ENCODE measurements at regions not wholly inside any gene's neighbourhood (a gene's known extent, or its start where the extent isn't known, plus 50 kb on each side); places are given as distances from the start of the nearest gene placed in this dataset.
"Not testable (repeated sequence)": the region's sequence is repeated elsewhere in the genome, so short reads cannot be mapped to it uniquely, and the experiment has no call there.

DNA sequence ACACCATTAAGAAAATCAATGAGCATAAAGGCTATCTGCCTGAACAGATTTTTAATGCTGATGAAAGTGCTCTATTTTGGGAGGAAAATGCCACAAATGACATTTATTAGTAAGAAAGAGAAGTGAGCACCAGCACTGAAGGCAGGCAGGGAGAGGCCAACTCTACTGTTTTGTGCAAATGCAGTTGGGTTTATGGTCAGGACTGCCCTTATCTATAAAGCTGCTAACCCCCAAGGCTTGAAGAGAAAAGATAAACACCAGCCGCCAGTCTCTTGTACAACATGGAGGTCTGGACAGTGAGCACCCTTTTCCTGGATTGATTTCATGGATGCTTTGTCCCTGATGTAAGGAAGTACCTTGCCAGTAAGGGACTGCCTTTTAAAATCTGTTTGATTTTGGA, 246.8 kb upstream of the SFSWAP start:
- DNase-seq: no peak

DNA sequence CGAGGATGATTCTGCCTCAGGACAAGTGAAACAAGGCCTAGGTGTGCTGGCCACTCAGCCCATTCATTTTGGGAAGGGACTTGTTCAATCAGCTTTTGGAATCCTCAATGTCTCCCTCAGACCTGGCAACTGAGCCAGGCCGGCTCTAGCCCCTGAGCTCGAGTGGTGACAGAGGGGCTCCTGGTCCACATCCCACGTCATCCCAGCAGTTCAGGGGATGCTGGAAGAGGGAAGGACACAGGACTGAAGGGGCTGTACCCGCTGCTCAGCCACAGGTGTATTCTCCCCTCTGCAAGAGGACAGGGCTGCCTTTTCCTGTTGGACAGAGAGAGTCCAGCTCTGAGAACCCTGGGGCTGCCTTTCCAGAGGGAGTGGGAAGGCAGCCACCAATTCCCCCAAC, 244.6 kb upstream of the SFSWAP start:
- DNase-seq: no peak

DNA sequence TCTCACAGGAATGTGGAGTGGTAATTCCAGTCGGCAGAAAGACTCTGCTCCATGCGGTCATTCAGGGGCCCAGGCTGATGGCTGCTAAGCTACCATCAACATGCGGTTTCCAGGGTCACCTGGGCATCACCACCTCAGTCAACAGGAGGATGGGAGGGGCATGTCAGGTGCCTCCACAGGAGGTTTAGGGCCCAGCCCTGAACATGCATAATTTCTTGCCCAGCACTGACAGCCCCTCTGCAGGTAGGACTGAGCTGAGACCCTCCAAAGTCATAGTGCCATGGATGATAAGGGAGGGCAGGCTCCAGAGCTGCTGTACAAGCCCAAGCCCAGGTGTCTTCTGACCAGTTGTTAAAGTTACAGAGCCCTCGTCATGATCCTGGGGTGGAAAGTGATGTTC, 244.0 kb upstream of the SFSWAP start:
- no peak for DNase-seq

DNA sequence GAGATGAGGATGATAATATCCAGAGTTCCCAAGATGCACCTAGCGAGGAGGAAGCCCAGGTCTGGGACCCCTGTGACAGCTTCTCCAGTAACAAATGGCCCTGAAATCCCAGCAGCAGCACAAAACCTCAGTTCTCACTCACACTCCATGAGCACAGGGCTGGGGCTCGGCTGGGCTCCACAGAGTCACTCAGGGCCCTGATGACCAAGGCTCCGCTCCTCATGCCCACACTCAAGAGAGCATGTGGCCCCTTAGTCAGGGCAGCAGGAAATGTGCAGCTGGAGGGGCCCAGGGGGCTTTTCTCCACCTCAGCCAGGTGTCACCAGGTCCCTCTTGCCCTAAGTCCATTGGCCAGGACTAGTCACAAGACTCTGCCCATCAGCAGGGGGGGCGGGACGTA, 242.7 kb upstream of the SFSWAP start:
- no peak for DNase-seq

DNA sequence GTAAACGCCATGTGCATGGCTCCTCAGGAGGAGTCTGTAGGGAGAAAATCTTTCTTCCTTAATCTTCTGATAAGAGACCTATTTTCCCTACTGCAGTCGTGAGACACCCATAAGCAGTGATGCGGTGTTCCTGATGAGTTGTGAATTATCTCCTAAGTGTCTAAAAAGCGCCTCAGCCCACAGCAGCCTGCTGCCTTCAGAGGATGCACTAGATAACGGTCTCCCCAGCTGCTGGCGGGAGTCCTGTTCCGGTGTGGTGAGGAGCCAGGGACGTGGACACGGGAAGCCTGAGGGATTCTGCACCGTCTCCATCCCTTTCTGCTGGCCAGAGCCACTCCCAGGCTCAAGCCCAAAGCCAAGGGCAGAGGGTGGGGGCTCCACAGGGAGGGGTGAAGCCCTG, 240.9 kb upstream of the SFSWAP start:
- not testable (repeated sequence) for DNase-seq

DNA sequence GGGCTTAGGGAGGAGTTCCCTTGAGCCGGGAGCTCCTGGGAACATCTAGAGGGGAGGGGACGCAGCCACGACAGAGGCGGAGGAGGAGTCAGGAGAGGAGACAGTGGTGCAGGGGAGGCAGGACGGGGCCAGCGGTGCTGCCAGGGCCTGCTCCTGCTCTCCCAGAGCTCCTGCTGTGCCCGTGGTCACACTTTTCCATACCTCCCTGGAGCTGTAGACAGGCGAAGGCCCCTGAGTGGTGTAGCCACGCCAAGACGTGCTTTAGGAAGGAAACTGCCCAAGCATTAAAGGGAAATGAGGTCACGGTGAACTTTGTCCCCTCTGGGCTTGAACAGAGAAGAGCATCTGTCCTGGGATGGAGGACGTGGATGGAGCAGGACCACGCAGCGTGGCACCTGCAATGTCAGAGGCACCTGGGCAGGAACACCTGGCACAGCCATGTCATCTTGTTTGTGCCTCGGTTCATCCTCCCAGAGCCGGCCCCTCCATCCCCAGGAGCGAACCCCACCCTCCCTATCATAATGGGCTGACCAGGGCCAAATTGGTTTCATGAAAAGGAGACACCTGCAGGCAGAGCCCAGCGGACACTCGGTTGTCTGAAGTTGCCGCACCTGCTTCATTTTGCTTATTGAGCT, 239.5 kb upstream of the SFSWAP start:
- no peak for DNase-seq

DNA sequence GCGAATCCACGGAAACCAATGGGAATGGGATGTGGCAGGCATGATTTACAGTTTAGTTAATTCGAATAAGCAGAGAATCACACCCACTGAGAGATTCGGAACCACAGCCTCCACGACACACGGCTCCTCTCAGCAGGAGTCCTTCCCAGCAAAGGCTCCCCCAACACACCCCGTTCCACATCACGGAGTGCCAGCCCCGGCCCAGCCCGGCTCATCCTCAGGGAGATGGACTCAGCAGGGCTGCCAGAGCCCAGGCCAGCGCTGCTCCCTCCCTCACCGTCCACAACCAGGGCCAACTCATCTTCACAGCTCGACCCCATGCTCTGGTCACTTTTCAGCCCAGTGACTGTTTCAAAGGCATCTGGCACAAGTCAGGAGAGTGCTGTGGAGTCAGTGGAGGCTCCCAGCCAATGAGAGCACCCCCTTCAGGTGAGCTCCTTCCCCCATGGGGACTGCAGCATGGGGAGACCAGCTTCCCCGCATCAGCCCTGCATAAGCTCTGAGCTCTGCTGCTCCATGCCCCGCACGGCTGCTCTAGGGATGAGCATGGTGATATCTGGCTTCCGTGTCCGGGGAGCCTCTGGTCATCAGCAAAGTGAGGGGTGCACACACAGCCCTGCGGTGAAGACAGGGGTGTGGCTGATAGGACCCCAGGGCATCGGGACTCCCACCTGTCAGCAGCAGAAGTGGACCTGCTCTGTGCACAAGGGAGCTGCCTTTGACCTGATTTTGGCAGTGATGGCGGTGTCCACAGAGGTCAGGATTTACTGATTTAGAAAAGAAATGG, 238.8 kb upstream of the SFSWAP start:
- DNase-seq: no peak

DNA sequence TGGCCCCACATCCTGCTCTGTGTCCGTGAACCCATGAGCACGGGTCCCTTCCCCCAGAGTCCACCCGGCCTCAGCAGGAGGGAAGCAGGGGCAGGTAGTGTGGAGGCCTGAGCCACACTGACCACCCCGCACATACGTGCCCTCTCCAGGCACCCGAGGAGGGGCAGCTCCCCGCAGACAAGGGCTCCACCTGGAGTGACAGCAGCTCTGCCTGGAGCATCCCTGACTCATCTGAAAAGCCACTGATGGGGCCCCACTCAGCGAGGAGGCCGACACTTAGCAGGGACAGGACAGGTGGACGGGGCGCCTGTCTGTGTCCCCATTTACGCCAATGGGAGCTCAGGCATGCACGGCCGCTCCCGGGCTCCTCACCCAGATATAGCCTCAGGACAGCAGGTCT, 237.6 kb upstream of the SFSWAP start:
- DNase-seq: no peak

DNA sequence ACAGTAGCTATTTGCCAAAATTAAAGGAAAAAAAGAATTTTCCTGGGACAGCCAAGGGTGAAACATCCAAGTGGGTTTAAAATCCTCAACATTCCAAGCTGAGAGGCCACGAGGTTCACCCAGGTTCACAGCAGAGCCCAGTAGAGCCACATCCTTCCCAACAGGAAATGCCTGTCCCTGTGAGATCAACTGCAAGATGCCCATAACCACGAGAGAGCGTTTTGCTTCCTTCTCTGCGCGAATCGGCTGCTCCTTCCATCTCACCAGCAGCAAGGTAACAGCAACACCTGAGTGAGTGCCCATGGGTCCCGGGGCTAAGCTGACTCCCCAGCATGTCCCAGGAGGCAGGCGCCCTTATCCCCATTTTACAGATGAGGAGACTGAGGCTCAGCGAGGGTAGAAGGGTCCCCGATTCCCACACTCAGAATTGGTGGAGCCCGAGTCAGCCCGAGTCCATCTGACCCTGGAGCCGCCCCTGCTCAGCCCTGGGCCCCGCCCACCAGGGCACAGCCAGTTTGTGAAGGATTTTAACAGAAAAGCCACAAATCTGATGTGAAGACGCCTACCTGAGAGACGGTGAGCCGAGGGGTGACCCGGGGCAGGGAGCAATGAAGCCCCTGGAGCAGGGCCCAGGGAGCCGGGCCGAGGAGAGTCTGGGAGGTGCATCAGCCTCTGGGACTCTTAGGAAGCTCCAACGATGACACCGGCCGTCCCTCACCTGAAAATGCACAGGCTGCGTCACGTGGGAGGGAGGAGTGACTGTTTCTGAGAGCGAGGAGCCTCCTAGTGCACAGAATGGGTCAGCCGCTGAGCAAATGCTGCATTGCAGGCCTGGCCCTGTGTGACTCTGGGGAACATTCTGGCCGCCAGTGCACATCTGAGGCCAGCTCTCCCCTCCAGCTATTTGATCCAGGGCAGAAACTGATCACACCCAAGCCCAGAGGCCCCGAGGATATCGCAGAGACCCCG, 236.9 kb upstream of the SFSWAP start:
- DNase-seq: no peak

DNA sequence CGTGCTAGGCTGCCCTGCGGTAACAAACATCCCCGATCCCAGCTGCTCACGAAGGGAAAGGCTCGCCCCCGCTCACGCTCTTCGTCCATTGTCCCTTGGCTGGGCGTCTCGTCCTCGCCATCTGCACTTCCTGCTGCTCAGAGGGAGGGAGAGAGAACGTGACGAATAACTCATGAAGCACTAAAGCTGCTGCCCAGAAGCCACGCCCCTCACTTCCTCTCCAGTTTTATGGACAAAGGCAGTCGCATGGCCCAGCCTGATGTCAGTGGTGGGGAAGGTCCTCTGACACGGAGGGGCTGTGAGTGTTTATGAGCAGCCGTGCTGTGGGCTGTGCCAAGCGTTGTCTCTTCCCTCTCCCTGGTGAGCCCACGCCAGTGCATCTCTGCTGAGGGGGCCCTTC, 235.9 kb upstream of the SFSWAP start:
- DNase-seq: not testable (repeated sequence)

DNA sequence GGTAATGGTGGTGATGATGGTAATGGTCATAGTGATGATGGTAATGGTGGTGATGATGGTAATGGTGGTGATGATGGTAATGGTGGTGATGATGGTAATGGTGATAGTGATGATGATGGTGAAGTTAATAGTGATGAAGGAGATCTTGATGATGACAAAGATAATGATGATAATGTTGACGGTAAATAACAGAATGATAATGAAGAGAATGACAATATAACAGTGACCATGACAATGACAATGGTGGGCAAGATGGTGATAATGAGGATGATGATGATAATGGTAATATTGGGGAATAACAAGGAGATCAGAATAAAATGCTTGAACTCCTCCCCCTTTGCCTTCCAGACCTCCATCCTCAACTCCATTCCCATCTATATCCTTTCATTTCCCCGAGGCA, 233.3 kb upstream of the SFSWAP start:
- no peak for DNase-seq

DNA sequence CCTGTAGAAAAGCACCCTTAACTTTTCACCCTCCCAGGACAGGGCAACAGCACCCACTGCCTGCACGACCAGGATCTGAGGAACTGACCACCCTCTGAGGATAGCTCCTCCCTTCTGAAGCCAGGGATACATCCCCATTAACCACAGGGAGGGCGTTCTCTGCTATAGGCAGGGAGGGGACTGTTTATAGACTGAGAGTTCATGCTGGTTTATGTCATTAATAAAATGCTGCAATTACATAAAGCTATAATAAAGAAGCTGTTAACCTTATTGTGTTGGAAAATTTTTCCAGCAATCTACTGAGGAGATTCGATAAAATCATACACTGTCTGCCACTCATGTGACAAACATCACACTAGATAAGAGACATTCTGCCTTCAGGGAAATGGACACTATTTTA, 232.4 kb upstream of the SFSWAP start:
- no peak for DNase-seq

DNA sequence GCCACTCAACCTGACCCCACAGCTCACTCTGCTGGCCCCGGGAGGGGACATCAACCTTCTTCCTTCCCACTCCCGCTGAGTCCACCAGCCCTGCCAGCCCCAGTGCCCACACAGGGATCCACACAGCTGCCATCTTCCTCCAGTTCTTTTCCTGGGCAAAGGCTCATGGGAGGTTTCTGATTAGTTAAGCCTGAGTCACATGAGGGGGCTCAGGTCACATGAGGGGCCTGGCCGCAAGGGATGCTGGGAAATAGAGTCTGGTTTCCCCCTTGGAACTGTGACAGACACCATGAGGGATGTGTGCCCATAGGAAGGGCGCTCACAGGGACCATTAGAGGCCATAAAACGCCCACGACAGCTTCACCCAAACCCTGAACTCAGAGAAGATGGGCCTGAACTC, 228.7 kb upstream of the SFSWAP start:
- DNase-seq: no peak

DNA sequence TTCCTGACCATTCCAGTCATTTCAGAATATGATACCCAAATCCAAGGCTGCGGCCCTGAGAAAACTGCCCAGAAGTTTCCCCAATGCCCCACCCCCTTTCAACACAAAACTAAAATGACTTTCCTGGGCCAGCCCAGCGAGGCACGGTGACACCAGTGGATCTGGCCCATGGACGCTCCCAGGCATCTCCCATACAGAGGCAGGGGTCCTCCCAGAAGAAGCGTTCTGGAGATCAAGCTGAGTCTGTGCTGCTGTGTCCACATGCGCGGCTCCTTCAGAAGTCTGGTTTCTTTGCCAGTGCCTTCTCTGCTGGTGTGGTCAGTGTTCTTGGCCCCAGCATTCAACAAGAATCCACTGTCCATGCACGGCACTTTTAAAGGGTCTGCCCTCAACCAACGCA, 228.2 kb upstream of the SFSWAP start:
- no peak for DNase-seq

DNA sequence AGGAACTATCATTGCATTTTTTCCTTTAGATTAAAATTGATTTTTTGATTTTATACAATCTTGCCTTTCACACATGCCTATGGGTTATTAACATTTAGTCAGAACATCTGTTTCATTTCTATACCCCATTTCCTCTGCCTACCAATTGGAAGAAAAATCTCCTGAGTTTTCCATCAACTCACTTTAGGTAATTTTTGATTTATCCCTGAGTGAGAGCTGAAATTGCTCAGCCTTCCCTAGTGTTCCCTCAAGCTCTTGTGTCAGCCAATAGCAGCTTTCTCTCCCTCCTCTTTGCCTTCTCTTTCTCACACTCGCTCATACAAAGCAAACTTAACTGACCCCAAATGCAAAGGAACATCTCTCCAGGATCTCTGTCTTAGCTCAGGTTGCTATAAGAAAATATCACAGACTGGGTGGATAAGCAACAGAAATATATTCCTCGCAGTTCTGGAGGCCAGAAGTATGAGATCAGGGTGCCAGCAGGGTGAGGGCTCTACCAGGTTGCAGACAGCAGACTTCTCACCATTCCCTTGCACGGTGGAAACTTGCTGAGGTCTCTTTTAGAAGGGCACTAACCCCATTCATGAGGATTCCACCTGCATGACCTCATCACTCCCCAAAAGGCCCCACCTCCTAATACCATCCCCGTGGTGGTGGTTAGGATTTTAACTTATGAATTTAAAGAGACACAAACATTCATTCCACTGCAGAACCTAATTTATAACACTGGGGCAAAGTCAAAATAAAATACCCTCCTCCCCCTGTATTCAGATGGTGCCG, 224.2 kb upstream of the SFSWAP start:
- DNase-seq: no peak

DNA sequence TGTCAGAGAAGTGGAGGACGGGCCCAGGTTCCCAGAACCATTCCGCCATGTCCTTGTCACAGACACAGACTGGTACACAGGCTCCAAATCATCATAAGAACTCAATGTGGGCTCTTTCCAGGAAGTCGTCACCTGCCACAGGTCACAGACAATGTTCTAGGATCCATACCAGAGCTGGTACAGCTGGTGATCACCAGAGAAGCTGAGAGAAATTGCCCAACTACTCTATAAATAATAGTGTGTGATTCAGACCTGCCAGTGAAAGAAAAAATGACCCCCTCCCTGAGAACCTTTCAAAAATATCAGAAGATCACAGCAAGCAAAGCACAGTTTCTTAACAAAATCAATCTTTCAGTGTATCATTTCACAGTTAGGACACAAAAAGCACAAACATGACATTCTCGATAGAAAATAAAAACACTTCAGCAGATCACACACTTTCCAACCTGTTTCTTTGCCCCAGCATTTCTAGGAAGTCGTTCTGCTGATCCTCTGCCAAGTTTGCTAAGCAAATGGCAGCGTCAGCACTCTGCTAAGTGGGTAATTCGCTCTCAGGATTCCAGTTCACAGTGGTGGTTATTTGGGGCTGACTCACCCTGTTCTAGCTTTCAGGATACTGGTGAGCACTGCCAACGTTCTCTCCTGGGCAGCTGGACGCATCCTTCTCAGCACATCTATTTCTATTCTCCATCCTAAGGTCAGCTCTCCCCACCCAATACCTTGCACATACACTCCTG, 223.3 kb upstream of the SFSWAP start:
- no peak for DNase-seq

DNA sequence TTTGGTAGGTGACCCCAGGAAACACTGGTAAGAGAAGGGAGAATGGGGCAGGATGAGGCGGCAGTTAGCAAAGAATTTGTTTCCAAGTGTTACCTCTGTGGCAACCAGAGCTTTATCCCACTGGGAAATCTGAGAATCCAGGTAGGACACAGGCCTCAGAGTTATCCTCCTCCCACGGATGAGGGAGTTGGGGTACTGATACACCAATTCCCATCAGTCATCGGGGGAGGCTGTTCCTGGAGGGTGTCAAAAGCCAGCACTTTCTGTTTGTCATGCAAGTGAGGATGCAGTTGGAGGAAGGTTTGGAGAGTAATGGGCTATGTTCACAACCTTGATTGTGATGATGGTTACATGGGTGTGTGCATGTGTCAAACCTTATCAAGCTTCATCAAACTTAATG, 221.2 kb upstream of the SFSWAP start:
- no peak for DNase-seq

DNA sequence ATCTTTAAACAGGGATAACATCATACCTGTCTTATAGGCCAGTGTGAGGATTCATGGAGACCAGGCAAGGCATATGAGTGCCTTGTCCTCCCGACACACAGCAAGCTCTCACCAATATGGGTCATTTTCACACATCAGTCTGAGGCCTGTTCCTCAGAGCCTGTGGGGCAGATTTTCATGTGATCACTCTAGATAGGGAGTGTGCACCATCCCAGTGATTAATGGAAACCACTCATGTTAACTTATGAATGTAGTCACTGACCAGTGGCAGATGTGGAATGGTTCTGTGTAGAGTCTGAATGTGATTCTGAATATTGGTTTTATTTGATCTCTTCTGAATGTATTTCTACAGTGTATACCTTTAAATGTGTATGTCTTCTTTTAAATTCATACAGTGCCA, 219.7 kb upstream of the SFSWAP start:
- DNase-seq: no peak

DNA sequence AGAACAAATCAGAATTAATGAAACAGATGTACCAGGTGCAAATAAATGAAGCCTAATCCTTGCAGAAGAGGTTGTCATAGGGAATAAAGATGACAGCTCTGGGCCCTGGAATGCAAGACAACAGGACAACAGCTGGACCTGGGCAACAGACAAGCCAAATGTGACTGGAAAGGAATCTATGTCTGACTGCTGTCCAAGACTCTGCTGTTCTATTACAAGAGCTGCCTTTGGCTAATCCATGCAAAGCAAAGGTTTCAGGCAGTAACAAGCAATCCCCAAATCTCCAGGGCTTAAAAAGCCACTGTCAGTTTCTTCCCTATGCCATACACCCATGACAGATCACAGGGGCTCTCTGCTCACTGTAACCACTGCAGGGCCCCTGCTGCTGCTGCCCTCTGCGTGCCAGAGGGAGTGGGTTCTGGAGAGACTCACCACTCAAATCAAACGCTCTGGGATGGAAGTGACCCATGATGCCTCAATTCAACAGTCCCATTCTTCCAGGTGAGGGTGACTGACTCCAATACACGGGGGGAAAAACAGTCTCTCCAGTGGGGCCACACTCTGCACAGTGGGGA, 218.9 kb upstream of the SFSWAP start:
- no peak for DNase-seq

DNA sequence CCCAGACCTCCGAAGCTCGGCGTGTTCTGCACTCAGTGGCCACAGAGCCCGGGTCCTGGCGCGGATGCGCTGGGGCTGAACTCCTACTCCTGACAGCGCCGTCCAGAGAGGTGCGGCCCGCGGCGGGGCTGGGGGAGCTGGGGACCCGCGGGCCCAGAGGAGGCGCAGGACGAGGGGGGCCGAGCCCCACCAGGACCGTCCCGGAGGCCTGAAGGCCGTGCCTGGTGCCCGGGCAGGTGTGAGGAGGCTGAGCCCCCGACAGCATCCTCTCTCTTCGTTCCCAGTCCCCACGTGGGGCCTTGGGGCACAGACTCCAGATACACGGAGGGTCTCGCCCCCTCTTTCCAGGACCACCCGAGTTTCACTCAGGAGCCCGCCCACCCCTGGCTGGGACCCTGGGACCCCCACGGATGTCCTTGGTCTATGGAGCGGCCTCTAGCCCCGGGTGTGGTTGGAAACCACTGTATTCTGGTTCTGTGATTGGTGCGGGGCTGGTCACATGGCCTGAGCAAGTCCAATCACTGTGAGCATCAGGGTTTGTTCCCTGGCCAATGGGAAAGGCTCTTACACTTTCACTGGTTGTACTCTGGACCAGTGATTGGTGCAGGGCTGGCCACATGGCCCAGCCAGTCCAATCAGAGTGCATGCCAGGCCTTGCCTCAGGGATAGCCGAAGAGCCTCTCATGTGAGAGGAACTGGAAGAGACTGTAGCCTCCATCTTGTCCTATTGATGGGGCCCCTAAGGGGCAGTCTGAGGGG, 217.6 kb upstream of the SFSWAP start:
- no peak for DNase-seq

DNA sequence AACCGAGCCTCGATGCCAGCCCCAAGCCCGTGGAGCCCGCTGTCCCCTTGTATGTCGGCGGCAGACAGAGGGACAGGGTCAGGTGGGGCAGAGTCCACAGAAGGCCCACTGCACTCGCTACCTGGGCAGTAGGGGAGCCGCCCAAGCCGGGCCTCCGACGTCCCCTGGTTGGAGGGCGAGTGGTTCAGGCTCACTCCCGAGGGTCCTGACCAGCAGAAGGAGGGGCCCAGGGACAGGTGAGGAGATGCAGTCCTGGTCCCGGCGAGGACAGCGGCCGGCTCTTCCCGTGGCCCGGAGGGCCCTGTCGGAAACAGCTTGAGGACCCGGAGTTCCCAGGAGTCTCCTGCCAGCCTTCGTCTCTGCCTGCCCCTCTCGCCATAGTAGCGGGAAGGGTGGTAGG, 216.7 kb upstream of the SFSWAP start:
- DNase-seq: no peak
